SK-N-SH (cell line): ENCODE measurements at regions not wholly inside any gene's neighbourhood (a gene's known extent, or its start where the extent isn't known, plus 50 kb on each side); places are given as distances from the start of the nearest gene placed in this dataset.

Experiments used
- CTCF ChIA-PET: fragments of 300-600, 350-600 bp; formaldehyde crosslinking; extraction: SDS; loops from one replicate; lab custom pipeline; 2021; lab: Yijun Ruan, JAX
- POLR2A ChIA-PET: fragments of 350-600 bp; sonication (Branson Sonifier 250); formaldehyde crosslinking; extraction: SDS; loops from one replicate; lab custom pipeline; 2020; ENCODE audit warnings: antibody characterized with exemption, inconsistent platforms; lab: Yijun Ruan, JAX
- DNase-seq: peaks from one replicate; pipeline ENCODE4 v3.0.0; 2012
- H2AFZ ChIP-seq: fragments of 200-600 bp; sonication (generic); 2 replicates; pipeline ENCODE4 v1.8.1; 2016; ENCODE audit warnings: antibody characterized with exemption, mild to moderate bottlenecking, low read depth
- H3F3A ChIP-seq: fragments of 200-600 bp; sonication (generic); replicated peaks from 2 replicates; pipeline ENCODE3; 2016; ENCODE audit warnings: antibody characterized with exemption, mild to moderate bottlenecking; ENCODE audit not compliant: insufficient read depth
- H3K27ac ChIP-seq, 2 experiments: fragments of 200-500 bp in 1 of 2; fragments of 200-600 bp in 1 of 2; sonication (Bioruptor generic) in 1 of 2; sonication (generic), shearing (Covaris generic) in 1 of 2; 2 replicates each; pipeline versions ENCODE4 v1.5.1 to v1.6.1; 2014 to 2016; ENCODE audit warnings: low read depth in 2 of 2, inconsistent platforms in 1 of 2, low read length in 1 of 2, mild to moderate bottlenecking in 1 of 2, mixed read lengths in 1 of 2
- H3K27me3 ChIP-seq: fragments of 200-600 bp; sonication (generic), shearing (Covaris generic); 2 replicates; pipeline ENCODE4 v1.6.1; 2016; ENCODE audit warnings: mixed run types; ENCODE audit not compliant: insufficient read depth
- H3K36me3 ChIP-seq, 2 experiments: fragments of 200-500 bp in 1 of 2; fragments of 200-600 bp in 1 of 2; sonication (Bioruptor generic) in 1 of 2; sonication (generic) in 1 of 2; replicated peaks in 1 of 2; 2 replicates each; pipeline versions ENCODE3 to v1.5.1; 2014 to 2016; ENCODE audit warnings: low read length in 1 of 2, mild to moderate bottlenecking in 1 of 2; ENCODE audit not compliant: insufficient read depth in 2 of 2, control insufficient read depth in 1 of 2
- H3K4me1 ChIP-seq, 2 experiments: fragments of 200-500 bp in 1 of 2; fragments of 200-600 bp in 1 of 2; sonication (Bioruptor generic) in 1 of 2; sonication (generic), shearing (Covaris generic) in 1 of 2; 2 replicates each; pipeline versions ENCODE4 v1.5.1 to v1.6.1; 2014 to 2016; ENCODE audit warnings: low read depth in 1 of 2, low read length in 1 of 2, mixed run types in 1 of 2; ENCODE audit not compliant: insufficient read depth in 2 of 2, control insufficient read depth in 1 of 2
- H3K4me2 ChIP-seq: fragments of 200-600 bp; sonication (generic), shearing (Covaris generic); 2 replicates; pipeline ENCODE4 v1.6.1; 2017; ENCODE audit warnings: mixed run types
- H3K4me3 ChIP-seq, 2 experiments: fragments of 200-500 bp in 1 of 2; fragments of 200-600 bp in 1 of 2; sonication (Bioruptor generic) in 1 of 2; sonication (generic), shearing (Covaris generic) in 1 of 2; 2 replicates each; pipeline versions ENCODE4 v1.5.1 to v1.8.1; 2014 to 2016; ENCODE audit warnings: low read depth in 2 of 2, inconsistent platforms in 1 of 2, low read length in 1 of 2, mild to moderate bottlenecking in 1 of 2, mixed read lengths in 1 of 2, moderate library complexity in 1 of 2
- H3K79me2 ChIP-seq: fragments of 200-600 bp; sonication (generic); 2 replicates; pipeline ENCODE4 v1.8.1; 2017; ENCODE audit warnings: mild to moderate bottlenecking; ENCODE audit not compliant: insufficient read depth
- H3K9ac ChIP-seq: fragments of 200-600 bp; sonication (generic); 2 replicates; pipeline ENCODE4 v1.6.1; 2017; ENCODE audit warnings: mixed run types
- H3K9me2 ChIP-seq: fragments of 200-600 bp; sonication (generic); 2 replicates; pipeline ENCODE4 v1.6.1; 2017; ENCODE audit warnings: mixed run types
- H3K9me3 ChIP-seq: fragments of 200-600 bp; sonication (generic); 2 replicates; pipeline ENCODE4 v1.6.1; 2017; ENCODE audit warnings: mixed run types, mild to moderate bottlenecking, moderate library complexity
- H4K20me1 ChIP-seq: fragments of 200-600 bp; sonication (generic); 2 replicates; pipeline ENCODE4 v1.6.1; 2017; ENCODE audit warnings: mild to moderate bottlenecking, mixed run types; ENCODE audit not compliant: insufficient read depth
- CTCF ChIP-seq: fragments of 200-600 bp; sonication (generic); IDR thresholded peaks from 2 replicates; pipeline ENCODE4 v1.6.1; 2017; ENCODE audit warnings: antibody characterized with exemption, mild to moderate bottlenecking, moderate library complexity
- ELF1 ChIP-seq: IDR thresholded peaks from 2 replicates; pipeline ENCODE4 v1.4.0; 2012
- FOXJ3 ChIP-seq: sonication (generic); formaldehyde crosslinking; IDR thresholded peaks from 2 replicates; pipeline ENCODE4 v1.5.1; 2020; ENCODE audit warnings: mild to moderate bottlenecking, missing genetic modification reagents
- GABPA ChIP-seq: IDR thresholded peaks from 2 replicates; pipeline ENCODE4 v1.4.0; 2012; ENCODE audit warnings: low read depth, mild to moderate bottlenecking
- JUND ChIP-seq: IDR thresholded peaks from 2 replicates; pipeline ENCODE4 v1.4.0; 2012
- MEF2A ChIP-seq: IDR thresholded peaks from 2 replicates; pipeline ENCODE4 v1.4.0; 2012; ENCODE audit warnings: low read depth, borderline replicate concordance
- NFIC ChIP-seq: IDR thresholded peaks from 2 replicates; pipeline ENCODE4 v1.4.0; 2012; ENCODE audit warnings: borderline replicate concordance
- NRF1 ChIP-seq: IDR thresholded peaks from 2 replicates; pipeline ENCODE4 v1.6.1; 2012; ENCODE audit warnings: low read depth, mild to moderate bottlenecking, low read length
- RCOR1 ChIP-seq: fragments of 150-350 bp; IDR thresholded peaks from 2 replicates; pipeline ENCODE4 v1.6.1; 2017; ENCODE audit warnings: antibody characterized with exemption, low read length
- RFX5 ChIP-seq: IDR thresholded peaks from 2 replicates; pipeline ENCODE4 v1.6.1; 2012; ENCODE audit warnings: mild to moderate bottlenecking, improper control_type of control experiment, low read length
- SMC3 ChIP-seq: IDR thresholded peaks from 2 replicates; pipeline ENCODE4 v1.6.1; 2012; ENCODE audit warnings: low read depth, low read length, improper control_type of control experiment
- TAF1 ChIP-seq: IDR thresholded peaks from 2 replicates; pipeline ENCODE4 v1.6.1; 2012; ENCODE audit warnings: low read depth, mild to moderate bottlenecking, low read length, moderate library complexity, borderline replicate concordance
- TCF12 ChIP-seq: IDR thresholded peaks from 2 replicates; pipeline ENCODE4 v1.4.0; 2012
- TEAD4 ChIP-seq: IDR thresholded peaks from 2 replicates; pipeline ENCODE4 v1.4.0; 2012; ENCODE audit warnings: mild to moderate bottlenecking, borderline replicate concordance; ENCODE audit not compliant: insufficient read depth
- USF1 ChIP-seq: IDR thresholded peaks from 2 replicates; pipeline ENCODE4 v1.4.0; 2012; ENCODE audit warnings: low read depth, borderline replicate concordance
- YY1 ChIP-seq: IDR thresholded peaks from 2 replicates; pipeline ENCODE4 v1.4.0; 2012; ENCODE audit warnings: low read depth, mild to moderate bottlenecking
- WGBS: methylation state at CpG from one replicate; pipeline ENCODE4 v1.1.6; 2017; ENCODE audit warnings: low lambda C conversion rate; 5-methylcytosine and 5-hydroxymethylcytosine counted together
- TF ChIP-seq, protein P1 (sequence below): fragments of 150-350 bp; IDR thresholded peaks from 2 replicates; pipeline ENCODE4 v1.6.1; 2017; ENCODE audit warnings: antibody characterized with exemption, low read length, low read depth, borderline replicate concordance
- TF ChIP-seq, protein P2 (sequence below): IDR thresholded peaks from 2 replicates; pipeline ENCODE4 v1.6.1; 2012; ENCODE audit warnings: mild to moderate bottlenecking, low read depth, low read length, moderate library complexity

DNA sequence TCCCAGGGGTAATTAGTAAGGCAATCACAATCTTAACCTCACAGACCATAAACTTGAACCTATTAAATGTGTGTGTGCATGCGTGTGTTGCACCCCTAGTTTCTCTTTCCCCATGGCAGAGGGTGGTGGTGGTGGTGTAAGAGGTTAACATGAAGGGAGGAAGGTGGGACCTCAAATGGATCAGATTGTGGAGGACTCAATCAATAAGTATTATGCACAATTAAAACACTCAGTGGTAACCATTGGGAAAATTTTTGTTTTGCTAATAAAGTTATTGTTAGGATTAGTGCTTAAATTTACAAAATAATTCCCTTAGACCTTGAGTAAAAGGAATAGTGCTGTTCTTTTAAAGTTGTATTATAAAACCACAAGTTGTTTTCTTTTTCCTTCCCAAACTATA, 283.0 kb downstream of the OLFM3 start:
- WGBS, result 40% methylated on average over 1 of the region's 1 CpG
- no peaks in the 10 kb centered on the region for H4K20me1 ChIP-seq
- no peak overlapping the region for H3K4me2 ChIP-seq
- no peaks in the 10 kb centered on the region for H3K79me2 ChIP-seq
- no peaks in the 10 kb centered on the region for H3K4me1 ChIP-seq
- H3K36me3 ChIP-seq, result no peaks in the 10 kb centered on the region
- H3K27me3 ChIP-seq, result no peaks in the 10 kb centered on the region
- no peak overlapping the region for H2AFZ ChIP-seq
- no peak for TF ChIP-seq NRF1
- no peak for TF ChIP-seq CTCF
- no peak for TF ChIP-seq RCOR1
- no peak for TF ChIP-seq GABPA
- TF ChIP-seq TCF12, result no peak
- TF ChIP-seq, protein P1, sequence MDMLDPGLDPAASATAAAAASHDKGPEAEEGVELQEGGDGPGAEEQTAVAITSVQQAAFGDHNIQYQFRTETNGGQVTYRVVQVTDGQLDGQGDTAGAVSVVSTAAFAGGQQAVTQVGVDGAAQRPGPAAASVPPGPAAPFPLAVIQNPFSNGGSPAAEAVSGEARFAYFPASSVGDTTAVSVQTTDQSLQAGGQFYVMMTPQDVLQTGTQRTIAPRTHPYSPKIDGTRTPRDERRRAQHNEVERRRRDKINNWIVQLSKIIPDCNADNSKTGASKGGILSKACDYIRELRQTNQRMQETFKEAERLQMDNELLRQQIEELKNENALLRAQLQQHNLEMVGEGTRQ, result no peak
- TF ChIP-seq TAF1, result no peak
- no peak for TF ChIP-seq YY1
- TF ChIP-seq JUND, result no peak
- no peak for TF ChIP-seq RFX5
- no peaks in the 10 kb centered on the region for H3F3A ChIP-seq
- H3K27ac ChIP-seq, result no peak overlapping the region
- H3K9me3 ChIP-seq, result no peaks in the 10 kb centered on the region
- ChIA-PET CTCF (interaction anchor here (1.4 kb wide), 1 partner anchor 11 kb away, joined by 3 read pairs; no protein-coding TSS in a partner anchor), POLR2A (no interaction called here)
- H3K4me3 ChIP-seq, result no peak overlapping the region
- no peak for DNase-seq
- no peaks in the 10 kb centered on the region for H3K9me2 ChIP-seq
- no peak overlapping the region for H3K9ac ChIP-seq

DNA sequence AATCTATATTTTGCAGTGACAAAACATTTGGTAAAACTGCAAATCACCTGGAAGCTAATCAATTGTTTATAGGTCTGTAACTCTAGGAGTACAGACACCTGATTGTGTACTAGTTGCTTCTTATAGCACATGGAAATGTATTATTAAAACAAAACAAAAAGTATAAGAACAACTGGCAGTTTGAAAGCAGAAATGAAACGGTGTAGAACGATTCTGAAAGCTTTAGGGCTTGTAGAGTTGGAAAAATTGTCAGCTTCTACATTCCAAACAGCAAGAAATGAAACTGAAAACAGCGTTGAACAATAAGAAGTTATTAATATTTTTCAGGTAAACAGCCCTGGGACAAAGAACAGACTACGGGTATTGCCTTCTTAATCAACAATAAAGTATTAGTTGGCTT, 273.3 kb downstream of the OLFM3 start:
- ChIA-PET CTCF (no interaction called here), POLR2A (no interaction called here)
- 30% methylated on average over 4 of the region's 4 CpGs for WGBS
- no peak overlapping the region for H2AFZ ChIP-seq
- no peaks in the 10 kb centered on the region for H3K79me2 ChIP-seq
- H3K4me2 ChIP-seq, result no peak overlapping the region
- no peaks in the 10 kb centered on the region for H4K20me1 ChIP-seq
- no peaks in the 10 kb centered on the region for H3K27me3 ChIP-seq
- H3F3A ChIP-seq, result no peaks in the 10 kb centered on the region
- DNase-seq, result no peak
- no peaks in the 10 kb centered on the region for H3K4me1 ChIP-seq
- H3K36me3 ChIP-seq, result no peaks in the 10 kb centered on the region
- H3K27ac ChIP-seq, result no peak overlapping the region
- H3K4me3 ChIP-seq, result no peak overlapping the region
- H3K9me3 ChIP-seq, result no peaks in the 10 kb centered on the region
- no peak overlapping the region for H3K9ac ChIP-seq
- no peaks in the 10 kb centered on the region for H3K9me2 ChIP-seq
- TF ChIP-seq NFIC (no peak), CTCF (no peak), JUND (no peak), MEF2A (no peak), YY1 (no peak), USF1 (no peak), ELF1 (no peak), SMC3 (no peak), RFX5 (no peak), NRF1 (no peak), TEAD4 (no peak), FOXJ3 (no peak)
- TF ChIP-seq, protein P1, result no peak
- TF ChIP-seq, protein P2, sequence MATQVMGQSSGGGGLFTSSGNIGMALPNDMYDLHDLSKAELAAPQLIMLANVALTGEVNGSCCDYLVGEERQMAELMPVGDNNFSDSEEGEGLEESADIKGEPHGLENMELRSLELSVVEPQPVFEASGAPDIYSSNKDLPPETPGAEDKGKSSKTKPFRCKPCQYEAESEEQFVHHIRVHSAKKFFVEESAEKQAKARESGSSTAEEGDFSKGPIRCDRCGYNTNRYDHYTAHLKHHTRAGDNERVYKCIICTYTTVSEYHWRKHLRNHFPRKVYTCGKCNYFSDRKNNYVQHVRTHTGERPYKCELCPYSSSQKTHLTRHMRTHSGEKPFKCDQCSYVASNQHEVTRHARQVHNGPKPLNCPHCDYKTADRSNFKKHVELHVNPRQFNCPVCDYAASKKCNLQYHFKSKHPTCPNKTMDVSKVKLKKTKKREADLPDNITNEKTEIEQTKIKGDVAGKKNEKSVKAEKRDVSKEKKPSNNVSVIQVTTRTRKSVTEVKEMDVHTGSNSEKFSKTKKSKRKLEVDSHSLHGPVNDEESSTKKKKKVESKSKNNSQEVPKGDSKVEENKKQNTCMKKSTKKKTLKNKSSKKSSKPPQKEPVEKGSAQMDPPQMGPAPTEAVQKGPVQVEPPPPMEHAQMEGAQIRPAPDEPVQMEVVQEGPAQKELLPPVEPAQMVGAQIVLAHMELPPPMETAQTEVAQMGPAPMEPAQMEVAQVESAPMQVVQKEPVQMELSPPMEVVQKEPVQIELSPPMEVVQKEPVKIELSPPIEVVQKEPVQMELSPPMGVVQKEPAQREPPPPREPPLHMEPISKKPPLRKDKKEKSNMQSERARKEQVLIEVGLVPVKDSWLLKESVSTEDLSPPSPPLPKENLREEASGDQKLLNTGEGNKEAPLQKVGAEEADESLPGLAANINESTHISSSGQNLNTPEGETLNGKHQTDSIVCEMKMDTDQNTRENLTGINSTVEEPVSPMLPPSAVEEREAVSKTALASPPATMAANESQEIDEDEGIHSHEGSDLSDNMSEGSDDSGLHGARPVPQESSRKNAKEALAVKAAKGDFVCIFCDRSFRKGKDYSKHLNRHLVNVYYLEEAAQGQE, result no peak
